Hematopoietic multipotent progenitor cell treated with erythropoietin and hydrocortisone succinate and interleukin-3 and kit ligand, for 6 days (in vitro differentiated cells): ENCODE measurements at regions not wholly inside any gene's neighbourhood (a gene's known extent, or its start where the extent isn't known, plus 50 kb on each side); places are given as distances from the start of the nearest gene placed in this dataset.

Experiments
- DNase-seq: peaks from one replicate; pipeline ENCODE4 v3.0.0-alpha.2; 2015

GRCh38 chr12:124504273-124505000 lies 63.0 kb downstream of the NCOR2 start:
- no peak for DNase-seq

GRCh38 chr12:124503305-124503704 lies 64.1 kb downstream of the NCOR2 start:
- no peak for DNase-seq

- no peak for DNase-seq
Measured at GRCh38 chr12:124502379-124502778, 65.0 kb downstream of the NCOR2 start.

GRCh38 chr12:124501827-124502226 lies 65.6 kb downstream of the NCOR2 start:
- no peak for DNase-seq

GRCh38 chr12:124501112-124501561 lies 66.3 kb downstream of the NCOR2 start:
- DNase-seq = no peak

- no peak for DNase-seq
Measured at GRCh38 chr12:124499898-124500244, 67.5 kb downstream of the NCOR2 start.

- no peak for DNase-seq
Measured at GRCh38 chr12:124499190-124499753, 68.1 kb downstream of the NCOR2 start.

GRCh38 chr12:124498275-124499189 lies 68.9 kb downstream of the NCOR2 start:
- peak; percentile 28 for DNase-seq

- no peak for DNase-seq
Measured at GRCh38 chr12:124497658-124498057, 69.8 kb downstream of the NCOR2 start.

GRCh38 chr12:124497039-124497438 lies 70.4 kb downstream of the NCOR2 start:
- DNase-seq = no peak

- no peak for DNase-seq
Measured at GRCh38 chr12:124496584-124496983, 70.8 kb downstream of the NCOR2 start.

GRCh38 chr12:124495194-124495983 lies 72.0 kb downstream of the NCOR2 start:
- no peak for DNase-seq

- DNase-seq = no peak
Measured at GRCh38 chr12:124494751-124495129, 72.7 kb downstream of the NCOR2 start.

GRCh38 chr12:124493809-124494750 lies 73.3 kb downstream of the NCOR2 start:
- DNase-seq = no peak

GRCh38 chr12:124492879-124493808 lies 74.3 kb downstream of the NCOR2 start:
- no peak for DNase-seq

- no peak for DNase-seq
Measured at GRCh38 chr12:124491856-124492420, 75.5 kb downstream of the NCOR2 start.

GRCh38 chr12:124491310-124491709 lies 76.1 kb downstream of the NCOR2 start:
- DNase-seq = no peak

- peak; percentile 94 for DNase-seq
Measured at GRCh38 chr12:124490584-124491305, 76.7 kb downstream of the NCOR2 start.

- no peak for DNase-seq
Measured at GRCh38 chr12:124489915-124490583, 77.4 kb downstream of the NCOR2 start.
